ENCODE measurements at regions not wholly inside any gene's neighbourhood (a gene's known extent, or its start where the extent isn't known, plus 50 kb on each side); places are given as distances from the start of the nearest gene placed in this dataset.

- Histone ChIP-seq H3K27me3 (ENCODE audit: control insufficient read depth, insufficient read depth, low read length) (no peaks in the 10 kb centered on the region), H3K9me3 (ENCODE audit: control insufficient read depth in 2 of 2, low read length in 2 of 2) (no peaks in the 10 kb centered on the region), H3K4me3 (ENCODE audit: low read depth, low read length) (no peak overlapping the region), H3K36me3 (ENCODE audit: control insufficient read depth, insufficient read depth, low read length) (peaks cover 4% of the 10 kb centered on the region), H3K27ac (ENCODE audit: insufficient read depth, low read length, poor library complexity, severe bottlenecking) (no peak overlapping the region), H3K4me1 (ENCODE audit: control insufficient read depth, insufficient read depth, low read length, poor library complexity, severe bottlenecking) (peaks cover 26% of the 10 kb centered on the region)
- H3K9me3 Mint-ChIP-seq = peaks cover 0 to 3% (median 0%) of the 10 kb centered on the region in 7 donors
- DNase-seq (no peak), ATAC-seq (ENCODE audit: low read depth in 2 of 2) (no peak)
- no peaks in the 10 kb centered on the region for H3K27me3 Mint-ChIP-seq
- peaks cover 55 to 81% (median 72%) of the 10 kb centered on the region in 4 donors for H3K4me1 Mint-ChIP-seq
- H3K4me3 Mint-ChIP-seq = peak overlapping the region in 3 of 4 donors; percentile 7 to 59 (median 7)
- peaks cover 4% of the 10 kb centered on the region for H3K36me3 Mint-ChIP-seq
- H3K27ac Mint-ChIP-seq = peak overlapping the region; percentile 22 to 85 (median 62)
Observed at GRCh38 chr6:24996269-24996836, 60.6 kb upstream of the RIPOR2 start.

DNA sequence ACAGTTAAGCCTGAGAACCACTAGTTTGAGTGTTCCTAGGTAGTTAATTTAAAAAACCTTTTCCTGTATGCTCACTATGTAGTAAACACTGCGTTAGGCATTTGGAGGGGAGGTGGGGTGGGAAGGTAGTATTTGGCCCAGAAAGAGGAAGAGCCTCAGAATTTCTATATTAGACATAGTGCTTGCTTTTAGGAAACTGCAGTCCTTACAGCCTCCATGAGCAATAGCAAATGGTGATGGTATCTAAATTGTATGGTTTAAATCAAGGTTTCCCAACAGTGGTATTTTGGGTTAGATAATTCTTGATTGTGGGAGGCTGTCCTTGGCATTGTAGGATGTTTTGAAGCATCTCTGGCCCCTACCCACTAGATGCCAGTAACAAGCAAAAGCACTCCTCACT is 61.5 kb upstream of the RIPOR2 start:
- DNase-seq (no peak), ATAC-seq (ENCODE audit: low read depth in 2 of 2) (no peak)
- peaks cover 0 to 3% (median 0%) of the 10 kb centered on the region in 7 donors for H3K9me3 Mint-ChIP-seq
- H3K27ac ChIP-seq (ENCODE audit: insufficient read depth, low read length, poor library complexity, severe bottlenecking) = no peak overlapping the region
- H3K9me3 ChIP-seq (ENCODE audit: control insufficient read depth in 2 of 2, low read length in 2 of 2) = no peaks in the 10 kb centered on the region
- peaks cover 49 to 72% (median 63%) of the 10 kb centered on the region in 4 donors for H3K4me1 Mint-ChIP-seq
- peaks cover 4% of the 10 kb centered on the region for H3K36me3 Mint-ChIP-seq
- H3K27ac Mint-ChIP-seq = peak overlapping the region; percentile 22 to 85 (median 62)
- H3K4me3 ChIP-seq (ENCODE audit: low read depth, low read length) = no peak overlapping the region
- H3K4me1 ChIP-seq (ENCODE audit: control insufficient read depth, insufficient read depth, low read length, poor library complexity, severe bottlenecking) = peaks cover 17% of the 10 kb centered on the region
- no peaks in the 10 kb centered on the region for H3K27me3 Mint-ChIP-seq
- no peaks in the 10 kb centered on the region for H3K27me3 ChIP-seq (ENCODE audit: control insufficient read depth, insufficient read depth, low read length)
- no peak overlapping the region for H3K4me3 Mint-ChIP-seq
- peaks cover 8% of the 10 kb centered on the region for H3K36me3 ChIP-seq (ENCODE audit: control insufficient read depth, insufficient read depth, low read length)

DNA sequence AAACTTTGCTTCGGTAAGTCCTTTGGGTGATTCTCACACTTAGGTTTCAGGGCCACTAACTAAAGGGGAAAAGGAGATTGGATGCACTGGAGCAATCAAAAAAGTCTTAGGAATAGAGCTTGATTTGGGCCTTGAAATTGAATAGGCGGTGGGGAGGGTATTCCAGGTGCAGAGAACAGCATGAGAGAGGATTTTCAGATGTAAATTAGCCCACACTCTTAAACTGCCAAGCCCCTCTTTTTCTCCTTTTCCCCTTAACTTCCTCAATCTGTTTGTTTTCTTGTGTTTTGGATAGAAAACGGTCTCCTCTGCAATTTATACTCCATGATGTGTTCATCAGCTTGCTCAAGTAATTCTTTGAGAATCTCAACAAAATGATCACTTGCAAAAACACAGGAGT is 62.1 kb upstream of the RIPOR2 start:
- Histone ChIP-seq H3K36me3 (ENCODE audit: control insufficient read depth, insufficient read depth, low read length) (peaks cover 10% of the 10 kb centered on the region), H3K4me1 (ENCODE audit: control insufficient read depth, insufficient read depth, low read length, poor library complexity, severe bottlenecking) (peaks cover 14% of the 10 kb centered on the region), H3K4me3 (ENCODE audit: low read depth, low read length) (no peak overlapping the region), H3K27me3 (ENCODE audit: control insufficient read depth, insufficient read depth, low read length) (no peaks in the 10 kb centered on the region), H3K27ac (ENCODE audit: insufficient read depth, low read length, poor library complexity, severe bottlenecking) (no peak overlapping the region), H3K9me3 (ENCODE audit: control insufficient read depth in 2 of 2, low read length in 2 of 2) (no peaks in the 10 kb centered on the region)
- no peak overlapping the region for H3K4me3 Mint-ChIP-seq
- H3K9me3 Mint-ChIP-seq = peaks cover 0 to 3% (median 0%) of the 10 kb centered on the region in 7 donors
- peaks cover 45 to 67% (median 59%) of the 10 kb centered on the region in 4 donors for H3K4me1 Mint-ChIP-seq
- DNase-seq (no peak), ATAC-seq (ENCODE audit: low read depth in 2 of 2) (no peak)
- peaks cover 4% of the 10 kb centered on the region for H3K36me3 Mint-ChIP-seq
- H3K27me3 Mint-ChIP-seq = no peaks in the 10 kb centered on the region
- H3K27ac Mint-ChIP-seq = peak overlapping the region in 2 of 3 donors; percentile 3 to 85

- H3K9me3 Mint-ChIP-seq = peaks cover 0 to 3% (median 0%) of the 10 kb centered on the region in 7 donors
- H3K27ac Mint-ChIP-seq = peak overlapping the region in 2 of 3 donors; percentile 37 to 44
- ATAC-seq (ENCODE audit: low read depth in 2 of 2) = no peak
- H3K36me3 ChIP-seq (ENCODE audit: control insufficient read depth, insufficient read depth, low read length) = peaks cover 15% of the 10 kb centered on the region
- H3K4me3 Mint-ChIP-seq = no peak overlapping the region
- H3K27me3 ChIP-seq (ENCODE audit: control insufficient read depth, insufficient read depth, low read length) = no peaks in the 10 kb centered on the region
- no peak for DNase-seq
- peaks cover 6% of the 10 kb centered on the region for H3K36me3 Mint-ChIP-seq
- H3K4me1 Mint-ChIP-seq = peaks cover 42 to 70% (median 61%) of the 10 kb centered on the region in 4 donors
- no peak overlapping the region for H3K4me3 ChIP-seq (ENCODE audit: low read depth, low read length)
- H3K27me3 Mint-ChIP-seq = no peaks in the 10 kb centered on the region
- no peaks in the 10 kb centered on the region for H3K9me3 ChIP-seq (ENCODE audit: control insufficient read depth in 2 of 2, low read length in 2 of 2)
- H3K4me1 ChIP-seq (ENCODE audit: control insufficient read depth, insufficient read depth, low read length, poor library complexity, severe bottlenecking) = peaks cover 32% of the 10 kb centered on the region
- no peak overlapping the region for H3K27ac ChIP-seq (ENCODE audit: insufficient read depth, low read length, poor library complexity, severe bottlenecking)
Observed at GRCh38 chr6:25002326-25003091, 66.7 kb upstream of the RIPOR2 start.

GRCh38 chr6:25004357-25004756 is 68.6 kb upstream of the RIPOR2 start:
- H3K4me1 Mint-ChIP-seq = peaks cover 39 to 71% (median 59%) of the 10 kb centered on the region in 4 donors
- H3K27me3 ChIP-seq (ENCODE audit: control insufficient read depth, insufficient read depth, low read length) = no peaks in the 10 kb centered on the region
- H3K9me3 Mint-ChIP-seq = peaks cover 0 to 3% (median 0%) of the 10 kb centered on the region in 7 donors
- no peak overlapping the region for H3K4me3 ChIP-seq (ENCODE audit: low read depth, low read length)
- ATAC-seq (ENCODE audit: low read depth in 2 of 2) = no peak
- H3K4me1 ChIP-seq (ENCODE audit: control insufficient read depth, insufficient read depth, low read length, poor library complexity, severe bottlenecking) = peaks cover 47% of the 10 kb centered on the region
- no peak overlapping the region for H3K4me3 Mint-ChIP-seq
- peak overlapping the region in 1 of 3 donors; percentile 0 for H3K27ac Mint-ChIP-seq
- DNase-seq = no peak
- H3K27ac ChIP-seq (ENCODE audit: insufficient read depth, low read length, poor library complexity, severe bottlenecking) = peak overlapping the region; percentile 10
- H3K36me3 ChIP-seq (ENCODE audit: control insufficient read depth, insufficient read depth, low read length) = peaks cover 20% of the 10 kb centered on the region
- H3K9me3 ChIP-seq (ENCODE audit: control insufficient read depth in 2 of 2, low read length in 2 of 2) = no peaks in the 10 kb centered on the region
- H3K36me3 Mint-ChIP-seq = peaks cover 8% of the 10 kb centered on the region
- H3K27me3 Mint-ChIP-seq = no peaks in the 10 kb centered on the region

DNA sequence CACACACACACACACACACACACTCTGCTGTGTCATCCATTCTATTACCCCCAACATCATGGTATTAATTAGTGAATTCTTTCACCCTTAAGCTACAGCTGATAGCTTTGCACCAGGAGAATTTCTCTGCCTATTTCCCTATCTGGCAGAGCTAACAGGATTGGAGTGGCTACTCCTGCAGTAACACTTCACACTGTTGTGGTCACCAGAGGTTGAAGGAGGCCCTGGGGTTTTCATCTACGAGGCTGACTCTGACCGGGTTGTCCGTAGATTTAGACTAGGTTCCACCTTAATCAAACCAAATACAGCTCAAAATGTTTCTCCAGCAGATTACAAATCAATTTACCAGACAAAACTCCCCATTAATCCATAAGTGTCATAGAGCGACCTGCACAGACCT is 69.2 kb upstream of the RIPOR2 start:
- Histone ChIP-seq H3K4me3 (ENCODE audit: low read depth, low read length) (no peak overlapping the region), H3K9me3 (ENCODE audit: control insufficient read depth in 2 of 2, low read length in 2 of 2) (no peaks in the 10 kb centered on the region), H3K27ac (ENCODE audit: insufficient read depth, low read length, poor library complexity, severe bottlenecking) (no peak overlapping the region), H3K36me3 (ENCODE audit: control insufficient read depth, insufficient read depth, low read length) (peaks cover 20% of the 10 kb centered on the region), H3K27me3 (ENCODE audit: control insufficient read depth, insufficient read depth, low read length) (no peaks in the 10 kb centered on the region), H3K4me1 (ENCODE audit: control insufficient read depth, insufficient read depth, low read length, poor library complexity, severe bottlenecking) (peaks cover 53% of the 10 kb centered on the region)
- Mint-ChIP-seq H3K4me1 (peaks cover 44 to 71% (median 58%) of the 10 kb centered on the region in 4 donors), H3K9me3 (peaks cover 0 to 3% (median 0%) of the 10 kb centered on the region in 7 donors), H3K36me3 (peaks cover 8% of the 10 kb centered on the region), H3K27me3 (no peaks in the 10 kb centered on the region), H3K27ac (peak overlapping the region in 2 of 3 donors; percentile 0 to 79), H3K4me3 (no peak overlapping the region)
- DNase-seq (no peak), ATAC-seq (ENCODE audit: low read depth in 2 of 2) (no peak)

GRCh38 chr6:25006075-25006474 is 70.3 kb upstream of the RIPOR2 start:
- H3K9me3 ChIP-seq (ENCODE audit: control insufficient read depth in 2 of 2, low read length in 2 of 2) = no peaks in the 10 kb centered on the region
- no peak overlapping the region for H3K27ac ChIP-seq (ENCODE audit: insufficient read depth, low read length, poor library complexity, severe bottlenecking)
- DNase-seq = no peak
- H3K27me3 Mint-ChIP-seq = no peaks in the 10 kb centered on the region
- ATAC-seq (ENCODE audit: low read depth in 2 of 2) = peak in 1 of 2 donors; percentile 14
- H3K36me3 Mint-ChIP-seq = peaks cover 8% of the 10 kb centered on the region
- no peaks in the 10 kb centered on the region for H3K27me3 ChIP-seq (ENCODE audit: control insufficient read depth, insufficient read depth, low read length)
- peak overlapping the region; percentile 72 for H3K4me3 ChIP-seq (ENCODE audit: low read depth, low read length)
- H3K4me1 ChIP-seq (ENCODE audit: control insufficient read depth, insufficient read depth, low read length, poor library complexity, severe bottlenecking) = peaks cover 57% of the 10 kb centered on the region
- peak overlapping the region; percentile 27 to 69 (median 58) for H3K4me3 Mint-ChIP-seq
- H3K27ac Mint-ChIP-seq = peak overlapping the region; percentile 56 to 97 (median 79)
- no peaks in the 10 kb centered on the region for H3K9me3 Mint-ChIP-seq
- H3K36me3 ChIP-seq (ENCODE audit: control insufficient read depth, insufficient read depth, low read length) = peaks cover 16% of the 10 kb centered on the region
- H3K4me1 Mint-ChIP-seq = peaks cover 41 to 73% (median 58%) of the 10 kb centered on the region in 4 donors
